Neural crest cell (in vitro differentiated cells): ENCODE measurements at regions not wholly inside any gene's neighbourhood (a gene's known extent, or its start where the extent isn't known, plus 50 kb on each side); places are given as distances from the start of the nearest gene placed in this dataset.

Experiments
- DNase-seq: peaks from one replicate; pipeline ENCODE4 v3.0.0; 2021; ENCODE audit warnings: low read depth, mixed read lengths, low spot score
- H3K27ac Mint-ChIP-seq: one replicate; pipeline ENCODE4 v1.8.0; 2021; ENCODE audit warnings: mild to moderate bottlenecking, mixed read lengths; ENCODE audit not compliant: unreplicated experiment
- H3K27me3 Mint-ChIP-seq: 2 replicates; pipeline ENCODE4 v1.8.0; 2021; ENCODE audit warnings: low read depth, mild to moderate bottlenecking, mixed read lengths
- H3K36me3 Mint-ChIP-seq: 2 replicates; pipeline ENCODE4 v1.8.0; 2021; ENCODE audit warnings: low read depth, mild to moderate bottlenecking, mixed read lengths
- H3K4me1 Mint-ChIP-seq: 2 replicates; pipeline ENCODE4 v1.8.0; 2021; ENCODE audit warnings: mixed read lengths
- H3K4me3 Mint-ChIP-seq: one replicate; pipeline ENCODE4 v1.8.0; 2021; ENCODE audit warnings: mild to moderate bottlenecking, mixed read lengths
- H3K9me3 Mint-ChIP-seq: 2 replicates; pipeline ENCODE4 v1.8.0; 2021; ENCODE audit warnings: mixed read lengths
- TF ChIP-seq, protein P1 (sequence below): fragments of 200-600 bp; sonication (generic); conservative IDR thresholded peaks from 2 replicates; pipeline ENCODE4 v1.5.0; 2021; ENCODE audit warnings: antibody characterized with exemption, mild to moderate bottlenecking

DNA sequence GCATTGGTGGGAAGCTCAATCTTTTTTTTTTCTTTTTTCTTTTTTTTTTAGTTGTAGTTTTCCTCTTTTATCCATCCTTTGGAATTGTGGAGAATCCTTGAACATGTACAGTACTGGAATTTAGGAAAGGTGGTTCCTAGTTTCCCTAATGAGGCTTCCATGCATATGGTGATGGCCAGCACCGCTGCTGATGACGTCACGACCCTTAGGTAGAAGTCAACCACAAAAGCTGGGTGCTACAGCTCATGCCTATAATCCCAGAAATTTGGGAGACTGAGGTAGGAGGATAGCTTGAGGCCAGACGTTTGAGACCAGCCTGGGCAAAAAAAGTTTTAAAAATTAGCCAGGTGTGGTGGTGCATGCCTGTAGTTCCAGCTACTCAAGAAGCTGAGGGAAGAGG, 79.3 kb upstream of the SOX4 start:
- H3K27ac Mint-ChIP-seq: no peak overlapping the region
- no peaks in the 10 kb centered on the region for H3K4me1 Mint-ChIP-seq
- TF ChIP-seq, protein P1, sequence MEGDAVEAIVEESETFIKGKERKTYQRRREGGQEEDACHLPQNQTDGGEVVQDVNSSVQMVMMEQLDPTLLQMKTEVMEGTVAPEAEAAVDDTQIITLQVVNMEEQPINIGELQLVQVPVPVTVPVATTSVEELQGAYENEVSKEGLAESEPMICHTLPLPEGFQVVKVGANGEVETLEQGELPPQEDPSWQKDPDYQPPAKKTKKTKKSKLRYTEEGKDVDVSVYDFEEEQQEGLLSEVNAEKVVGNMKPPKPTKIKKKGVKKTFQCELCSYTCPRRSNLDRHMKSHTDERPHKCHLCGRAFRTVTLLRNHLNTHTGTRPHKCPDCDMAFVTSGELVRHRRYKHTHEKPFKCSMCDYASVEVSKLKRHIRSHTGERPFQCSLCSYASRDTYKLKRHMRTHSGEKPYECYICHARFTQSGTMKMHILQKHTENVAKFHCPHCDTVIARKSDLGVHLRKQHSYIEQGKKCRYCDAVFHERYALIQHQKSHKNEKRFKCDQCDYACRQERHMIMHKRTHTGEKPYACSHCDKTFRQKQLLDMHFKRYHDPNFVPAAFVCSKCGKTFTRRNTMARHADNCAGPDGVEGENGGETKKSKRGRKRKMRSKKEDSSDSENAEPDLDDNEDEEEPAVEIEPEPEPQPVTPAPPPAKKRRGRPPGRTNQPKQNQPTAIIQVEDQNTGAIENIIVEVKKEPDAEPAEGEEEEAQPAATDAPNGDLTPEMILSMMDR: no peak
- H3K9me3 Mint-ChIP-seq: no peaks in the 10 kb centered on the region
- H3K36me3 Mint-ChIP-seq: no peaks in the 10 kb centered on the region
- no peaks in the 10 kb centered on the region for H3K27me3 Mint-ChIP-seq
- no peak for DNase-seq
- H3K4me3 Mint-ChIP-seq: no peak overlapping the region

DNA sequence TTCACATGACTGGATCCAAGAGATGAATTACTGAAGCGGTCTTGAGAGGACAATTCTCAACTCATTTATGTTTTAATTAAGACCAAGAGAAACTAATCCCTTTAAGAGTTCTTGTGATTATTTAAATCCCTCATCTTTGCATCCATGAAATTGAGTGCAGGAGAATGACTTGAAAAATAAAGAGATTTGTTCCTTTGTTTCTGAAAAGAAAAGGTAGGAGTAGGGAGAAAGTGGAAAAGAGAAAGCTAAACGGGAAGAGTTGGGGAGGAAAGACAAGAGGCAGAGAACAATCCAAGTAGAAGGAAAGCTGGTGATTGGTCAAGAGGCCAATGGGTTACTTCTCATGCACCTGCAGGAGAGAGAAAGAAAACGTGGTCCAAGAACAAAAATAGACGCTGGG, 75.2 kb upstream of the SOX4 start:
- Mint-ChIP-seq H3K9me3 (no peaks in the 10 kb centered on the region), H3K27me3 (no peaks in the 10 kb centered on the region)

DNA sequence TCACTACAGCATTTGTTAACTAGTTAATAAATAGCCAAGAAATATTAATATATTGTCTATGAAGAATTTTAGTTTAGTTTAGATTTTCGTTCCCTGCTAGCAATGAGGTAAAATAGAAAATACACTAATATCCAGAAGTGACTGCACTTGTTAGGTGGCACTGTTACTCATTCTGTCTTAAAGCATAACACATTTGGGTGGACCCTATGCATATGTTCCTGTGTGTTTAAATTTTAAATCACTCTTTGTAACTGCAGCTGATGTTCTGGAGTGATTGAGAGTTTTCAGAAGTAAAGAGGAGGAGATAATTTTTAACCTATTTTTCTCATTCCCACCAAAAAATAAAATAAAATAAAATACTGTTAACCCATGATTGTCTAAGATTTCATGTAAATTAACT, 73.9 kb upstream of the SOX4 start:
- DNase-seq: no peak
- Mint-ChIP-seq H3K4me1 (no peaks in the 10 kb centered on the region), H3K9me3 (no peaks in the 10 kb centered on the region), H3K27ac (no peak overlapping the region), H3K27me3 (no peaks in the 10 kb centered on the region), H3K36me3 (no peaks in the 10 kb centered on the region), H3K4me3 (no peak overlapping the region)
- TF ChIP-seq, protein P1: no peak

More for the DNA sequence above, 75.2 kb upstream of the SOX4 start:
- Mint-ChIP-seq H3K4me3 (no peak overlapping the region), H3K36me3 (no peaks in the 10 kb centered on the region), H3K27ac (no peak overlapping the region), H3K4me1 (no peaks in the 10 kb centered on the region)
- DNase-seq: no peak
- TF ChIP-seq, protein P1: no peak

DNA sequence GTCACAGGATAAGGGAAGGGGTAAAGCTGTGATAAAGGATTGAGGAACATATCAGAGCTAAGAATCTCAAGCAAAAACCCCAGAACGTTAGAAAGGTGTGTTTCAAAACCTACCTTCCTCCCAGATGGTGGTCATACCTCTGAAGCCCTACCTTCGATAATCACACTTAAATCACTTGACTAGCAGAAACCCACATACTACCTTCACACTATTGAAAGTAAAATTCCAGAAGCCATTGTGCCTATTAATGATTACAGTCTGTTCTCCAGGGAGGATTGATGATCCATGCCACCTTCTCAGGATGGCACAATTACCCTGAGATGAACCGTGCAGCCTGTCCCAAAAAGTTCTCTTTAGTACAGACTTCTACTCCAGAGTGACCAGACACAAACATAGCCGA, 72.3 kb upstream of the SOX4 start:
- Mint-ChIP-seq H3K4me1 (no peaks in the 10 kb centered on the region), H3K27ac (no peak overlapping the region), H3K27me3 (no peaks in the 10 kb centered on the region), H3K36me3 (no peaks in the 10 kb centered on the region), H3K9me3 (no peaks in the 10 kb centered on the region), H3K4me3 (no peak overlapping the region)
- TF ChIP-seq, protein P1: no peak
- DNase-seq: no peak

DNA sequence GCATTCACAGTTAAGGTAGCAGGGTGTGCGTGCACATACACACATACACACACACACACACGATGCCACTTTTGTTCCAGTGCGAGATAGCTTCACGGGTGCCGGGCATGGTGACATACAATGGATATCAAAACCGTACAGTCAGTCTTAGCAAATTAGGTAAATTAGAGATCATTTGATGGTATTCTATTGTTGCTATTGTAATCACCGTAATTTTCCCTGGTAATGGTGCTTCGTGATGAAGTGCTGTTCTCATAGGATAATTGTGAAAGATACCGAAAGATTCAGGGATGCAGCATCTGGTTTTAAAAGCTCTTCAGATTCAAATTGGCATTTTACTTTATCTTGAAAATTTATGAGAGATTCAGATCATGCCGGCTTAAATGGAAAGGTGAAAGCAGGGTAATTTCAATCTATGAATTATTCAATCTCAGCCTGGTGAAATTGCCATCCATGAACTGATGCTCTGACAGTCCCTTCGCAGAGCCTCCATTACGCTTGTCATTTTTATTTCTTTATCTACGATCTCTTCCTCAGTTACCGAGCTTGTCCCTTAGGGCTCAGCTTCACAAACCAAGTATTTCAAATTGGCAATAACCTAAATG, 71.3 kb upstream of the SOX4 start:
- Mint-ChIP-seq H3K4me3 (no peak overlapping the region), H3K4me1 (no peaks in the 10 kb centered on the region), H3K27me3 (no peaks in the 10 kb centered on the region), H3K27ac (no peak overlapping the region), H3K36me3 (no peaks in the 10 kb centered on the region), H3K9me3 (no peaks in the 10 kb centered on the region)
- TF ChIP-seq, protein P1: no peak
- no peak for DNase-seq
